Heart left ventricle (tissue), 16 donors: ENCODE measurements at regions not wholly inside any gene's neighbourhood (a gene's known extent, or its start where the extent isn't known, plus 50 kb on each side); places are given as distances from the start of the nearest gene placed in this dataset.

Source experiments
- ATAC-seq, 4 donors: fragments of 200-7000 bp; cut with Tn5 transposase; one replicate each; pipeline ENCODE4 v1.9.1; 2020 to 2022; ENCODE audit warnings: moderate library complexity in 4 of 4, mild to moderate bottlenecking in 3 of 4, moderate number of reproducible peaks in 1 of 4
- DNase-seq, 5 donors: peaks; one replicate each; pipeline ENCODE4 v3.0.0-alpha.2; 2020
- H3K27ac ChIP-seq, 12 donors: fragments of 200-600 bp; sonication (generic) in 4 of 12; one replicate each; pipeline versions ENCODE4 v1.5.0 to v1.8.0; 2016 to 2022; ENCODE audit warnings: mild to moderate bottlenecking in 2 of 12
- H3K27me3 ChIP-seq, 9 donors: fragments of 200-600 bp; sonication (generic) in 2 of 9; one replicate each; pipeline versions ENCODE4 v1.5.1 to v1.8.0; 2016 to 2022; ENCODE audit warnings: mild to moderate bottlenecking in 3 of 9
- H3K36me3 ChIP-seq, 9 donors: fragments of 200-600 bp; sonication (generic) in 2 of 9; one replicate each; pipeline versions ENCODE4 v1.5.0 to v1.8.0; 2018 to 2022; ENCODE audit warnings: mild to moderate bottlenecking in 2 of 9
- H3K4me1 ChIP-seq, 12 donors: fragments of 200-600 bp; sonication (generic) in 4 of 12; one replicate each; pipeline versions ENCODE4 v1.5.0 to v1.8.0; 2016 to 2022; ENCODE audit warnings: mild to moderate bottlenecking in 3 of 12
- H3K4me3 ChIP-seq, 12 donors: fragments of 200-600 bp; sonication (generic) in 4 of 12; one replicate each; pipeline versions ENCODE4 v1.5.0 to v1.8.0; 2017 to 2022; ENCODE audit warnings: mild to moderate bottlenecking in 9 of 12, moderate library complexity in 4 of 12
- H3K9me3 ChIP-seq, 12 donors: fragments of 200-600 bp; sonication (generic) in 4 of 12; one replicate each; pipeline versions ENCODE4 v1.5.0 to v1.8.0; 2016 to 2022; ENCODE audit warnings: mild to moderate bottlenecking in 1 of 12
- CTCF ChIP-seq, 12 donors: fragments of 200-600 bp; sonication (generic) in 4 of 12; IDR thresholded peaks; one replicate each; pipeline versions ENCODE4 v1.5.0 to v1.8.0; 2018 to 2022; ENCODE audit warnings: antibody characterized with exemption in 12 of 12, mild to moderate bottlenecking in 5 of 12
- POLR2A ChIP-seq, 2 donors: fragments of 450-650 bp; IDR thresholded peaks; one replicate each; pipeline ENCODE4 v1.6.1; 2017; ENCODE audit warnings: antibody characterized with exemption in 2 of 2, mild to moderate bottlenecking in 2 of 2, moderate library complexity in 2 of 2
- WGBS, 4 donors: extraction: QIAGEN DNeasy Blood & Tissue Kit in 2 of 4; methylation state at CpG; one replicate each; pipeline versions ENCODE4 v1.1.5 to v1.1.7; 2013 to 2018; 5-methylcytosine and 5-hydroxymethylcytosine counted together
- intact Hi-C, 10 donors: fragments of 100-400 bp; cut with DNase I; formaldehyde crosslinking; loops; one replicate each; pipeline versions ENCODE4 v1.11.1 to v1.14.2; 2022
- donor health status: ischemic (EF 13 %, LVEDD 7.1; RV severe dilation, severe dysfunction).
- donor health status: healthy with polysubstance abuse.
- donor health status: DM: no; HTN: yes; CAD: no.
- donor health status: DM: no; HTN: no; CAD: no.
- donor health status: ischemic (EF 25% LVEDD 6.9; RV normal size, moderate dysfunction).
- donor health status: ischemic (EF 25% LVEDD 5.7; RV mildly dilated, moderate dysfunction).
- donor health status: healthy.
- donor health status: DM: yes; HTN: yes; CAD: no.
- donor health status: ischemic (EF 35%, LVEDD 5.7; RV mildly dilated, moderate dysfunction).
- donor health status: nonischemic (EF 11% LVEDD 7.7; RV severe dilation, severe dysfunction).
- donor health status: DM: yes; HTN: yes; CAD: no.
- donor health status: PGD.
- donor health status: ischemic (EF 29% LVEDD 5.4; RV normal size, mild dysfunction).
- donor health status: nonischemic (EF 23%, LVEDD 6.1; RV moderate dilation, normal function).

DNA sequence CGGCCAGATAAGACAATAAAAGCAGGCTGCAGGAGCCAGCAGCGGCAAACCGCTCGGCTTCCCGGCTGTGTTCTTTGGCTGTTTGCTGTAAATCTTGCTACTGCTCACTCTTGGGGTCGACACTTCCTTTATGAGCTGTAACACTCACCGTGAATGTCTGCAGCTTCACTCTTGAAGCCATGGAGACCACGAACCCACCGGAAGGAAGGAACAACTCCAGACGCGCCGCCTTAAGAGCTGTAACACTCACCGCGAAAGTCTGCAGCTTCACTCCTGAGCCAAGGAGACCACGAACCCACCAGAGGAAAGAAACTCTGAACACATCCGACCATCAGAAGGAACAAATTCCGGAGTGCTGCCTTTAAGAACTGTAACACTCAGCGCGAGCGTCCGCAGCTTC is 451.7 kb downstream of the AGTPBP1 start:
- H3K27ac ChIP-seq = no peak overlapping the region
- no peak for ATAC-seq
- no peak overlapping the region for H3K4me3 ChIP-seq
- no peaks in the 10 kb centered on the region for H3K4me1 ChIP-seq
- no peak for DNase-seq
- WGBS, 4 donors = 77 to 87% (median 79%) methylated on average over 19 to 21 of the region's 21 CpGs
- H3K27me3 ChIP-seq = no peaks in the 10 kb centered on the region
- TF ChIP-seq CTCF (IDR thresholded peaks at IDR 0.05) = no peak
- TF ChIP-seq POLR2A (IDR thresholded peaks at IDR 0.05) = no peak
- intact Hi-C loops = no loop called here
- H3K36me3 ChIP-seq = no peaks in the 10 kb centered on the region
- no peaks in the 10 kb centered on the region for H3K9me3 ChIP-seq

DNA sequence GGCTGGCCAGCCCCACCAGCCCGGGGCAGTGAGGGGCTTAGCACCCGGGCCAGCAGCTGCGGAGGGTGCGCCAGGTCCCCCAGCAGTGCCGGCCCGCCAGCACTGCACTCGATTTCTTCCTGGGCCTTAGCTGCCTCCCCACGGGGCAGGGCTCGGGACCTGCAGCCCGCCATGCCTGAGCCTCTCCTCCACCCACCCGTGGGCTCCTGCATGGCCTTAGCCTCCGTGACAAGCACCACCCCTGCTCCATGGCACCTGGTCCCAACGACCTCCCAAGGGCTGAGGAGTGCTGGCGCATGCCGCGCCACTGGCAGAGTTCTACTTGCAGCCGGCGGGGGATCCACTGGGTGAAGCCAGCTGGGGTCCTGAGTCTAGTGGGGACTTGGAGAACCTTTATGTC is 452.6 kb downstream of the AGTPBP1 start:
- intact Hi-C loops = no loop called here
- no peak overlapping the region for H3K4me3 ChIP-seq
- 94 to 98% (median 96%) methylated on average over 9 to 18 of the region's 18 CpGs for WGBS, 4 donors
- no peak for DNase-seq
- no peaks in the 10 kb centered on the region for H3K36me3 ChIP-seq
- TF ChIP-seq CTCF (IDR thresholded peaks at IDR 0.05) (no peak), POLR2A (IDR thresholded peaks at IDR 0.05) (no peak)
- ATAC-seq = no peak
- no peaks in the 10 kb centered on the region for H3K4me1 ChIP-seq
- no peaks in the 10 kb centered on the region for H3K9me3 ChIP-seq
- H3K27me3 ChIP-seq = no peaks in the 10 kb centered on the region
- no peak overlapping the region for H3K27ac ChIP-seq

DNA sequence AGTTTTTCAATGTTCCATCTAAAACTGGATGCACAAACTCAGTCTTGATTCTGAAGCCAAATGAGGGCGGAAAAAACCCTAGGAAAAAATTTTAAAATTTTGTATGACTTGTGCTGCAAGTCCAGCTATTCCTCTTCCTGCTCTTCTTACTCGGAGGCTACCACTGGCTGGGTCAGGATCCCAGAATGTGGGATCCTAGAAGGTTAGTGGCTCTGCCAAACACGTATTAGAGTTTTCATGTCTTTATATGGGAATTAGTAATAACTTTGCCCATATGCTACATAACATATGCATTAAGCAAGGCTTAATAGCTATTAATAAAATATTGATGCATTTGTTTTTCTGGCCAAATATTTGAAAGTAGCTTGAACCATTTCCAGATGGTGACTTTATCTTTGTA is 458.3 kb downstream of the AGTPBP1 start:
- no peaks in the 10 kb centered on the region for H3K9me3 ChIP-seq
- intact Hi-C loops = loop anchor here in 1 of 10 donors (5.0 kb wide), 1 partner anchor 79 kb away; no protein-coding TSS in a partner anchor
- peaks cover 0 to 6% (median 0%) of the 10 kb centered on the region in 9 donors for H3K27me3 ChIP-seq
- ATAC-seq (no peak), DNase-seq (no peak)
- no peak overlapping the region for H3K4me3 ChIP-seq
- no peaks in the 10 kb centered on the region for H3K4me1 ChIP-seq
- no peak for TF ChIP-seq CTCF (IDR thresholded peaks at IDR 0.05)
- TF ChIP-seq POLR2A (IDR thresholded peaks at IDR 0.05) = no peak
- no peak overlapping the region for H3K27ac ChIP-seq
- H3K36me3 ChIP-seq = no peaks in the 10 kb centered on the region
- WGBS, 4 donors = 83 to 93% (median 85%) methylated on average over 3 of the region's 3 CpGs

- Histone ChIP-seq H3K4me3 (no peak overlapping the region), H3K4me1 (peaks cover 0 to 10% (median 0%) of the 10 kb centered on the region in 12 donors), H3K36me3 (no peaks in the 10 kb centered on the region), H3K9me3 (no peaks in the 10 kb centered on the region), H3K27ac (no peak overlapping the region), H3K27me3 (peaks cover 0 to 6% (median 0%) of the 10 kb centered on the region in 9 donors)
- TF ChIP-seq CTCF (IDR thresholded peaks at IDR 0.05) (no peak), POLR2A (IDR thresholded peaks at IDR 0.05) (no peak)
- ATAC-seq = no peak
- WGBS, 4 donors = 72 to 97% (median 72%) methylated on average over 4 of the region's 4 CpGs
- no peak for DNase-seq
- intact Hi-C loops = no loop called here
Observed at GRCh38 chr9:85278769-85279168, 463.0 kb downstream of the AGTPBP1 start.
